GM10248 (cell line): ENCODE measurements at regions not wholly inside any gene's neighbourhood (a gene's known extent, or its start where the extent isn't known, plus 50 kb on each side); places are given as distances from the start of the nearest gene placed in this dataset.

Source experiments
- CTCF ChIA-PET: fragments of 300-600 bp; sonication (Branson Sonifier 250); formaldehyde crosslinking; extraction: SDS; loops from one replicate; lab custom pipeline; 2021; ENCODE audit warnings: antibody characterized with exemption; lab: Yijun Ruan, JAX
- POLR2A ChIA-PET: fragments of 350-650 bp; sonication (Branson Sonifier 250); formaldehyde crosslinking; extraction: SDS; loops from one replicate; lab custom pipeline; 2020; ENCODE audit warnings: antibody characterized with exemption; lab: Yijun Ruan, JAX
- DNase-seq: peaks from one replicate; pipeline ENCODE4 v3.0.0; 2012; ENCODE audit errors: extremely low spot score
- CTCF ChIP-seq: IDR thresholded peaks from 2 replicates; pipeline ENCODE4 v1.5.1; 2012; ENCODE audit warnings: mild to moderate bottlenecking, low read depth; ENCODE audit errors: extremely low read depth, missing control alignments, control extremely low read depth

- POLR2A ChIA-PET, result no interaction called here
- no peak for TF ChIP-seq CTCF
- no peak for DNase-seq
- CTCF ChIA-PET, result no interaction called here
These were observed 367.3 kb upstream of the POU3F2 start for GRCh38 chr6:98467091-98467490.

DNA sequence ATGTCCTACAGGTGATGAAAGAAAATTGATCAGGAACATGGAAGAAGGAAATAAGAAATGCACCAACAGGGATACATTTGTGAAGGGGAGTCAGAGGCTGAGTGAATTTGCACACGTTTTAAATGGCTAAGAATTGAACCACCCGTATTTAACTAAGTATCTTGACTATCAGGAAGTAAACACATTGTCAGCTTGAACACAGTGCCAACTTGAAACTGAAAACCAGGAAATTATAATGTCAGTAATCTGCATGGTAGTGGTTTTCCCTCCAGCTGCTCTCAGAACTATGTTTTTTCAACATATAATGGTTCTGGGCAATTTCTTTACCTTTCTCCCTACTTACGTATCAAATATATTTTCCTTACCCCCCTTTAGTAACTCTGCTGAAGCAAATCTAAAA, 366.5 kb upstream of the POU3F2 start:
- DNase-seq, result no peak
- ChIA-PET CTCF (no interaction called here), POLR2A (no interaction called here)
- no peak for TF ChIP-seq CTCF

DNA sequence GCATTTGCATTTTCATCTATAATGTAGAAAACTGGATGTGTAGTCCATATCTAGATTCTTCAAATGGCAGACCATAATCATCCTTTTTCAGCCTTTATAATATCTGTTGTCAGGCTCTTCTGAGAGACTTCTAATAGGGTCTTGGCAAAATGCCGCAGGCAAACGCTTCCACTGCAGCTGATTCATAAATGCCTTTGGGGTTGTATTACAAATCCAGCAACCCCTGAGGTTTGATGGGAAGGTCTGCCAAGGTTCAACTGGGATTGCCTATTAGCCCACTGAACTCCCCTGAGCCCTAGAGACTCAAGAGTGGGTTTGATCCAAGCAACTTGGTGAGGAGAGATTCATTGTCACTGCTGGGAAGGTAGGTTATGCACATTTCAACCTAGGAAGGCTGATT, 365.2 kb upstream of the POU3F2 start:
- CTCF ChIA-PET, result interaction anchor here (1.6 kb wide), 1 partner anchor 9 kb away, joined by 5 read pairs; no protein-coding TSS in a partner anchor
- TF ChIP-seq CTCF, result no peak
- no peak for DNase-seq
- POLR2A ChIA-PET, result no interaction called here

GRCh38 chr6:98470821-98471220, 363.6 kb upstream of the POU3F2 start:
- DNase-seq, result no peak
- CTCF ChIA-PET, result interaction anchor here (0.6 kb wide), 1 partner anchor 28 kb away, joined by 3 read pairs; no protein-coding TSS in a partner anchor
- TF ChIP-seq CTCF, result no peak
- POLR2A ChIA-PET, result no interaction called here

DNA sequence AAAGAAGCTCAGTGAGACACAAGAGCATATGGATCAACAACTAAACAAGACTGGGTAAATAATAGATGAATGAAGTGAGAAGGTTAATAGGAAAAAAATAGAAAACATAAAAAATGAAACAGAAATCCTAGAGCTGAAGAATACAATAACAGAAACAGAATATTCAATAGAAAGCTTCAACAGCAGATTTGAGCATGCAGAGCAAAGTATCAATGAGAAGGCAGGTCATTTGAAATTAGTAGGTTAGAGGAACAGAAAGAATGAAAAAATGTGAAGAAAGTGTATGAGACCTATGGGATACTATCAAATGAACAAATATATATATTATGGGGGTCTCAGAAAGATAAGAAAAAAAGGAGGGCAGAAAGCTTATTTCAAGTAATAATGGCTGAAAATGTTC, 362.9 kb upstream of the POU3F2 start:
- ChIA-PET POLR2A (no interaction called here), CTCF (no interaction called here)
- TF ChIP-seq CTCF, result no peak
- DNase-seq, result no peak

- ChIA-PET POLR2A (no interaction called here), CTCF (no interaction called here)
- DNase-seq, result no peak
- no peak for TF ChIP-seq CTCF
These were observed 357.1 kb upstream of the POU3F2 start for GRCh38 chr6:98477231-98477630.

GRCh38 chr6:98484696-98485095, 349.7 kb upstream of the POU3F2 start:
- no peak for DNase-seq
- CTCF ChIA-PET, result no interaction called here
- TF ChIP-seq CTCF, result no peak
- POLR2A ChIA-PET, result no interaction called here
